Astrocyte (in vitro differentiated cells and primary cell): ENCODE measurements at regions not wholly inside any gene's neighbourhood (a gene's known extent, or its start where the extent isn't known, plus 50 kb on each side); places are given as distances from the start of the nearest gene placed in this dataset.
A peak's percentile ranks its signal among the peaks of the same experiment; 100 is the strongest.

ENCODE experiments used
- DNase-seq: peaks from one replicate; pipeline ENCODE4 v3.0.0-alpha.2; 2010; ENCODE audit warnings: low read depth
- FAIRE-seq: peaks from 2 replicates; lab custom pipeline; 2011; peaks lifted over from hg19 to GRCh38; lab: Jason Lieb, UNC
- H2AFZ ChIP-seq: 2 replicates; pipeline ENCODE4 v1.6.0; 2012; ENCODE audit warnings: low read depth, low read length, inconsistent platforms
- H3K27ac ChIP-seq: 2 replicates; pipeline ENCODE4 v1.5.1; 2011; ENCODE audit warnings: low read depth, low read length, inconsistent platforms
- H3K27me3 ChIP-seq: 2 replicates; pipeline ENCODE4 v1.6.0; 2011; ENCODE audit warnings: low read length, inconsistent platforms; ENCODE audit not compliant: insufficient read depth
- H3K36me3 ChIP-seq: 2 replicates; pipeline ENCODE4 v1.5.1; 2011; ENCODE audit warnings: low read length, inconsistent platforms; ENCODE audit not compliant: insufficient read depth
- H3K4me1 ChIP-seq: 2 replicates; pipeline ENCODE4 v1.5.1; 2011; ENCODE audit warnings: low read length, inconsistent platforms; ENCODE audit not compliant: insufficient read depth
- H3K4me2 ChIP-seq: 2 replicates; pipeline ENCODE4 v1.6.0; 2012; ENCODE audit warnings: low read length, inconsistent platforms
- H3K4me3 ChIP-seq: 2 replicates; pipeline ENCODE4 v1.5.1; 2011; ENCODE audit warnings: low read depth, mild to moderate bottlenecking, low read length, inconsistent platforms; ENCODE audit not compliant: insufficient read depth
- H3K79me2 ChIP-seq: 2 replicates; pipeline ENCODE4 v1.6.0; 2012; ENCODE audit warnings: mild to moderate bottlenecking, low read length, inconsistent platforms; ENCODE audit not compliant: insufficient read depth
- H3K9ac ChIP-seq: 2 replicates; pipeline ENCODE4 v1.6.0; 2012; ENCODE audit warnings: mild to moderate bottlenecking, low read length, inconsistent platforms
- H3K9me3 ChIP-seq: 2 replicates; pipeline ENCODE4 v1.5.1; 2012; ENCODE audit warnings: low read depth, mild to moderate bottlenecking, low read length, inconsistent platforms; ENCODE audit not compliant: insufficient read depth
- H4K20me1 ChIP-seq: 2 replicates; pipeline ENCODE4 v1.6.0; 2012; ENCODE audit warnings: low read length, inconsistent platforms; ENCODE audit not compliant: insufficient read depth
- H3K27ac Mint-ChIP-seq: one replicate; pipeline ENCODE4 v1.8.0; 2021; ENCODE audit warnings: mild to moderate bottlenecking, mixed read lengths; ENCODE audit not compliant: unreplicated experiment
- H3K27me3 Mint-ChIP-seq: one replicate; pipeline ENCODE4 v1.8.0; 2021; ENCODE audit warnings: low read depth, mixed read lengths; ENCODE audit not compliant: unreplicated experiment
- H3K36me3 Mint-ChIP-seq: one replicate; pipeline ENCODE4 v1.8.0; 2021; ENCODE audit warnings: low read depth, mixed read lengths; ENCODE audit not compliant: unreplicated experiment
- H3K4me1 Mint-ChIP-seq: one replicate; pipeline ENCODE4 v1.8.0; 2021; ENCODE audit warnings: low read depth, mixed read lengths; ENCODE audit not compliant: unreplicated experiment
- H3K4me3 Mint-ChIP-seq: one replicate; pipeline ENCODE4 v1.8.0; 2021; ENCODE audit warnings: mild to moderate bottlenecking, moderate library complexity, mixed read lengths; ENCODE audit not compliant: unreplicated experiment
- H3K9me3 Mint-ChIP-seq: one replicate; pipeline ENCODE4 v1.8.0; 2021; ENCODE audit warnings: mild to moderate bottlenecking, mixed read lengths; ENCODE audit not compliant: unreplicated experiment
- CTCF ChIP-seq: IDR thresholded peaks from 2 replicates; pipeline ENCODE4 v1.5.1; 2011; ENCODE audit warnings: low read depth, mild to moderate bottlenecking, inconsistent platforms, low read length, moderate library complexity; ENCODE audit not compliant: insufficient read depth
- EZH2 ChIP-seq: IDR thresholded peaks from 2 replicates; pipeline ENCODE4 v1.6.1; 2012; ENCODE audit warnings: mild to moderate bottlenecking, low read length, inconsistent platforms; ENCODE audit not compliant: insufficient read depth

DNA sequence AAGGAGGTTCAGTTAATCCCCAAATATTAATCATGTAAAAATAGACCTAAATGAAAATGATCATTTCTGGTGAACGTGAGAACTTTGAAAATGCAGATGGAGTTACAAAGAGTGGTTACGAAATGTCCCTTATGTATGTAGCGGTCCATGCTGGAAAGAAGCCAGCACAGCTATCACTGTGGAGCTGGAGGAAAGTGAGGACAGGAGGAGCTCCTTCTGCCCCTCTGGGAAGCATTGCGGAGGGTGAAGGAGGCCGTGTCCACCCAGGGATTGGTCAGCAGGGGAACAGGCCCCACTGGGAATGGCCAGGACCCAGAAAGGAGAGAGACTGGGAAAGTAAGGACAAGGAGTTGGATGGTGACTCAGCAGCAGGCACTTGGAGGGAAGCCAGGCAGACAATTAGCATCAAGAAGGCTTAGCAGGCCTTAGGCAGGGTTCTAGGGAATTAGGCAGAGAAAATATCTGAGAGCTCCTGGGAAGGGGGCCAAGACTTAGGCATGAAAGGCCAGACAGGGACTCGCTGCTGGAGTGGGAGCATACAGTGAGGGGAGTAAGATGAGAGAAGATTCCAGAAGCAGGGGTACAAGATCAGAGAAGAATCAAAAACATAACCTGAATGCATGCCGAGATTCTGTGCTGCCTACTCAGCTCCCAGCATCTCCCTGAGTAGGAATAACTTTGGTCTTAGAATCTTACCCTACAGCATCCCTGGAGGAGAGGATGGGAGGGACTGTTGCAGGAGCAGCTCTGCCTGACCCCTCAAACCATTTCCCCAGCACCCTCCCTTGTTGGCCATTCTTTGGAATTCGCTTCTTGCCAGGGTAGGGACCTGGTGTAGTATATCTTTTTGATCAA, 171.0 kb upstream of the UMPS start:
- Mint-ChIP-seq H3K9me3 (no peaks in the 10 kb centered on the region), H3K36me3 (peaks cover 2% of the 10 kb centered on the region), H3K4me1 (peaks cover 50% of the 10 kb centered on the region), H3K27ac (peak overlapping the region; percentile 77), H3K27me3 (peaks cover 6% of the 10 kb centered on the region), H3K4me3 (no peak overlapping the region)
- Histone ChIP-seq H3K4me2 (peak overlapping the region; percentile 55), H3K27me3 (no peaks in the 10 kb centered on the region), H3K4me3 (no peak overlapping the region), H3K79me2 (no peaks in the 10 kb centered on the region), H3K9me3 (no peaks in the 10 kb centered on the region), H3K9ac (peak overlapping the region; percentile 6), H2AFZ (peak overlapping the region; percentile 1), H3K27ac (peak overlapping the region; percentile 43), H3K4me1 (peaks cover 30% of the 10 kb centered on the region), H3K36me3 (no peaks in the 10 kb centered on the region), H4K20me1 (peaks cover 8% of the 10 kb centered on the region)
- FAIRE-seq (peak; percentile 78), DNase-seq (peak; percentile 97)
- TF ChIP-seq EZH2: no peak
- TF ChIP-seq CTCF: no peak

GRCh38 chr3:124559846-124560574, 170.2 kb upstream of the UMPS start:
- Mint-ChIP-seq H3K9me3 (no peaks in the 10 kb centered on the region), H3K4me1 (peaks cover 50% of the 10 kb centered on the region), H3K36me3 (peaks cover 2% of the 10 kb centered on the region), H3K27me3 (peaks cover 6% of the 10 kb centered on the region), H3K27ac (peak overlapping the region; percentile 12), H3K4me3 (no peak overlapping the region)
- H3K79me2 ChIP-seq: no peaks in the 10 kb centered on the region
- no peak overlapping the region for H3K4me3 ChIP-seq
- H3K9me3 ChIP-seq: no peaks in the 10 kb centered on the region
- peaks cover 31% of the 10 kb centered on the region for H3K4me1 ChIP-seq
- H3K27ac ChIP-seq: peak overlapping the region; percentile 43
- no peak overlapping the region for H2AFZ ChIP-seq
- FAIRE-seq (peak; percentile 26), DNase-seq (peak; percentile 65)
- peak overlapping the region; percentile 55 for H3K4me2 ChIP-seq
- H3K9ac ChIP-seq: no peak overlapping the region
- H3K27me3 ChIP-seq: no peaks in the 10 kb centered on the region
- no peaks in the 10 kb centered on the region for H3K36me3 ChIP-seq
- TF ChIP-seq EZH2: no peak
- peak; percentile 92 for TF ChIP-seq CTCF
- H4K20me1 ChIP-seq: peaks cover 8% of the 10 kb centered on the region
